Panc1 (cell line): ENCODE measurements at regions not wholly inside any gene's neighbourhood (a gene's known extent, or its start where the extent isn't known, plus 50 kb on each side); places are given as distances from the start of the nearest gene placed in this dataset.

Experiments
- ATAC-seq: fragments of 200-7000 bp; cut with Tn5 transposase; 2 replicates; pipeline ENCODE4 v1.9.1; 2020; ENCODE audit warnings: mild to moderate bottlenecking, moderate library complexity
- BruUV-seq: library from RNA; stranded (reverse); fragments of 400-500 nt; replicated peaks from 2 replicates; lab custom pipeline; 2021; lab: Mats Ljungman, UMichigan
- CTCF ChIA-PET: fragments of 300-600 bp; sonication (Branson Sonifier 250); formaldehyde crosslinking; loops from one replicate; lab custom pipeline; 2022; ENCODE audit warnings: antibody characterized with exemption; lab: Charles Lee
- POLR2A ChIA-PET: fragments of 300-600 bp; sonication (Branson Sonifier 250); formaldehyde crosslinking; loops from one replicate; lab custom pipeline; 2022; ENCODE audit warnings: antibody characterized with exemption; lab: Charles Lee
- DNase-seq: peaks from one replicate; pipeline ENCODE4 v3.0.0-alpha.2; 2010; ENCODE audit warnings: low read depth, low spot score
- H3K27ac ChIP-seq: 2 replicates; pipeline ENCODE4 v1.5.1; 2011; ENCODE audit warnings: mild to moderate bottlenecking, low read length, inconsistent platforms
- H3K27me3 ChIP-seq: fragments of 200-500 bp; sonication (Bioruptor generic); 2 replicates; pipeline ENCODE4 v1.6.0; 2014; ENCODE audit warnings: low read length, inconsistent platforms; ENCODE audit not compliant: control insufficient read depth, insufficient read depth
- H3K36me3 ChIP-seq: fragments of 200-500 bp; sonication (Bioruptor generic); 2 replicates; pipeline ENCODE4 v1.5.1; 2014; ENCODE audit warnings: inconsistent platforms, mild to moderate bottlenecking, low read length, moderate library complexity; ENCODE audit not compliant: control insufficient read depth, insufficient read depth
- H3K4me1 ChIP-seq: 2 replicates; pipeline ENCODE4 v1.5.1; 2011; ENCODE audit warnings: inconsistent platforms, mild to moderate bottlenecking, low read length, moderate library complexity; ENCODE audit not compliant: control insufficient read depth, insufficient read depth
- H3K4me3 ChIP-seq, 2 experiments: 2 replicates each; pipeline ENCODE4 v1.5.1; 2011 to 2012; ENCODE audit warnings: low read depth in 2 of 2, low read length in 2 of 2, mild to moderate bottlenecking in 2 of 2, inconsistent platforms in 1 of 2, moderate library complexity in 1 of 2
- H3K9me3 ChIP-seq: fragments of 200-500 bp; sonication (Bioruptor generic); 2 replicates; pipeline ENCODE4 v1.5.1; 2014; ENCODE audit warnings: low read depth, mild to moderate bottlenecking, inconsistent platforms, low read length, moderate library complexity; ENCODE audit not compliant: control insufficient read depth, insufficient read depth
- POLR2AphosphoS5 ChIP-seq: IDR thresholded peaks from 2 replicates; pipeline ENCODE4 v1.6.1; 2012; ENCODE audit warnings: mild to moderate bottlenecking, low read depth, low read length, moderate library complexity
- SIN3A ChIP-seq: IDR thresholded peaks from 2 replicates; pipeline ENCODE4 v1.6.1; 2012; ENCODE audit warnings: low read depth, mild to moderate bottlenecking, low read length, moderate library complexity, borderline replicate concordance; ENCODE audit not compliant: insufficient read depth
- TCF7L2 ChIP-seq: IDR thresholded peaks from 2 replicates; pipeline ENCODE4 v1.6.1; 2011; ENCODE audit warnings: mild to moderate bottlenecking, low read depth, low read length, inconsistent platforms
- in situ Hi-C: cut with HindIII; loops from 2 replicates; pipeline ENCODE4 v1.10.0; 2016; ENCODE audit warnings: low sequenced_read_pairs, low pct_unique_long_range_greater_than_20kb
- intact Hi-C: fragments of 100-400 bp; cut with micrococcal nuclease; formaldehyde crosslinking; loops from one replicate; pipeline ENCODE4 v1.10.0; 2022; ENCODE audit not compliant: unreplicated experiment
- TF ChIP-seq, protein P1 (sequence below): fragments of 450-650 bp; IDR thresholded peaks from 2 replicates; pipeline ENCODE4 v1.5.1; 2017; ENCODE audit warnings: mild to moderate bottlenecking
- TF ChIP-seq, protein P2 (sequence below), 2 experiments: IDR thresholded peaks; 2 replicates each; pipeline ENCODE4 v1.6.1; 2011 to 2012; ENCODE audit warnings: low read depth in 2 of 2, control low read depth in 1 of 2, low read length in 1 of 2, mild to moderate bottlenecking in 1 of 2, moderate library complexity in 1 of 2; ENCODE audit not compliant: insufficient read depth in 1 of 2

DNA sequence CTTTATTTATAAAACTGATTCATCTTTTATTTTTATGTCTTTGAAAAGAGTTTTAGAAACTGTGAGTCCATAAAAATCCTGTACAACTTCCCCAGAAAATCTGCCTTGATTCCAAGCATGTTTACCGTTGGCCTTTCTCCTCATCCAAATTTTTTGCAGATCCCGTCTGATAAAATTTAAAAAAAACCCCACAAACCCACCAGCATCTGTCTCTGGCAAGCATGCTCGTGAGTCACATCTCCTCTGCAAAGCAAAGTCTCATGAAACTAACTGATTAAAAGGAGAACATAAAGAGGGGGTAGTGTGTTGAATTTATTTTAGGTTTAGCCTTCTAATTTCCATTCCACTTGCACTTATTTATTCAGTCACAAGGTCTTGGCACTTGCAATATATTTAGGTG is 109.4 kb downstream of the MAT2B start:
- CTCF ChIA-PET, result no interaction called here
- intact Hi-C loops, result no loop called here
- TF ChIP-seq TCF7L2, result no peak
- TF ChIP-seq, protein P1, sequence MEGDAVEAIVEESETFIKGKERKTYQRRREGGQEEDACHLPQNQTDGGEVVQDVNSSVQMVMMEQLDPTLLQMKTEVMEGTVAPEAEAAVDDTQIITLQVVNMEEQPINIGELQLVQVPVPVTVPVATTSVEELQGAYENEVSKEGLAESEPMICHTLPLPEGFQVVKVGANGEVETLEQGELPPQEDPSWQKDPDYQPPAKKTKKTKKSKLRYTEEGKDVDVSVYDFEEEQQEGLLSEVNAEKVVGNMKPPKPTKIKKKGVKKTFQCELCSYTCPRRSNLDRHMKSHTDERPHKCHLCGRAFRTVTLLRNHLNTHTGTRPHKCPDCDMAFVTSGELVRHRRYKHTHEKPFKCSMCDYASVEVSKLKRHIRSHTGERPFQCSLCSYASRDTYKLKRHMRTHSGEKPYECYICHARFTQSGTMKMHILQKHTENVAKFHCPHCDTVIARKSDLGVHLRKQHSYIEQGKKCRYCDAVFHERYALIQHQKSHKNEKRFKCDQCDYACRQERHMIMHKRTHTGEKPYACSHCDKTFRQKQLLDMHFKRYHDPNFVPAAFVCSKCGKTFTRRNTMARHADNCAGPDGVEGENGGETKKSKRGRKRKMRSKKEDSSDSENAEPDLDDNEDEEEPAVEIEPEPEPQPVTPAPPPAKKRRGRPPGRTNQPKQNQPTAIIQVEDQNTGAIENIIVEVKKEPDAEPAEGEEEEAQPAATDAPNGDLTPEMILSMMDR, result no peak
- TF ChIP-seq, protein P2, sequence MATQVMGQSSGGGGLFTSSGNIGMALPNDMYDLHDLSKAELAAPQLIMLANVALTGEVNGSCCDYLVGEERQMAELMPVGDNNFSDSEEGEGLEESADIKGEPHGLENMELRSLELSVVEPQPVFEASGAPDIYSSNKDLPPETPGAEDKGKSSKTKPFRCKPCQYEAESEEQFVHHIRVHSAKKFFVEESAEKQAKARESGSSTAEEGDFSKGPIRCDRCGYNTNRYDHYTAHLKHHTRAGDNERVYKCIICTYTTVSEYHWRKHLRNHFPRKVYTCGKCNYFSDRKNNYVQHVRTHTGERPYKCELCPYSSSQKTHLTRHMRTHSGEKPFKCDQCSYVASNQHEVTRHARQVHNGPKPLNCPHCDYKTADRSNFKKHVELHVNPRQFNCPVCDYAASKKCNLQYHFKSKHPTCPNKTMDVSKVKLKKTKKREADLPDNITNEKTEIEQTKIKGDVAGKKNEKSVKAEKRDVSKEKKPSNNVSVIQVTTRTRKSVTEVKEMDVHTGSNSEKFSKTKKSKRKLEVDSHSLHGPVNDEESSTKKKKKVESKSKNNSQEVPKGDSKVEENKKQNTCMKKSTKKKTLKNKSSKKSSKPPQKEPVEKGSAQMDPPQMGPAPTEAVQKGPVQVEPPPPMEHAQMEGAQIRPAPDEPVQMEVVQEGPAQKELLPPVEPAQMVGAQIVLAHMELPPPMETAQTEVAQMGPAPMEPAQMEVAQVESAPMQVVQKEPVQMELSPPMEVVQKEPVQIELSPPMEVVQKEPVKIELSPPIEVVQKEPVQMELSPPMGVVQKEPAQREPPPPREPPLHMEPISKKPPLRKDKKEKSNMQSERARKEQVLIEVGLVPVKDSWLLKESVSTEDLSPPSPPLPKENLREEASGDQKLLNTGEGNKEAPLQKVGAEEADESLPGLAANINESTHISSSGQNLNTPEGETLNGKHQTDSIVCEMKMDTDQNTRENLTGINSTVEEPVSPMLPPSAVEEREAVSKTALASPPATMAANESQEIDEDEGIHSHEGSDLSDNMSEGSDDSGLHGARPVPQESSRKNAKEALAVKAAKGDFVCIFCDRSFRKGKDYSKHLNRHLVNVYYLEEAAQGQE (IDR thresholded peaks at IDR 0.05; ENCODE audit: insufficient read depth in 1 of 2, low read depth in 2 of 2, low read length in 1 of 2), result no peak
- no peak for TF ChIP-seq SIN3A
- TF ChIP-seq POLR2AphosphoS5, result no peak
- POLR2A ChIA-PET, result no interaction called here
- H3K36me3 ChIP-seq, result no peaks in the 10 kb centered on the region
- in situ Hi-C loops, result no loop called here
- ATAC-seq (no peak), DNase-seq (no peak)
- BruUV-seq, result no TSS peak
- H3K27me3 ChIP-seq, result peaks cover 4% of the 10 kb centered on the region
- no peaks in the 10 kb centered on the region for H3K4me1 ChIP-seq
- no peak overlapping the region for H3K27ac ChIP-seq
- H3K9me3 ChIP-seq, result no peaks in the 10 kb centered on the region
- H3K4me3 ChIP-seq, result no peak overlapping the region

GRCh38 chr5:163619273-163619934 is 114.0 kb downstream of the MAT2B start:
- intact Hi-C loops, result no loop called here
- no TSS peak for BruUV-seq
- no peaks in the 10 kb centered on the region for H3K4me1 ChIP-seq
- ChIA-PET CTCF (no interaction called here), POLR2A (no interaction called here)
- no peaks in the 10 kb centered on the region for H3K36me3 ChIP-seq
- no peak for ATAC-seq
- in situ Hi-C loops, result no loop called here
- TF ChIP-seq TCF7L2 (no peak), SIN3A (no peak)
- TF ChIP-seq, protein P2 (IDR thresholded peaks at IDR 0.05; ENCODE audit: insufficient read depth in 1 of 2, low read depth in 2 of 2, low read length in 1 of 2), result no peak
- no peaks in the 10 kb centered on the region for H3K9me3 ChIP-seq
- no peak overlapping the region for H3K27ac ChIP-seq
- no peak for DNase-seq
- H3K4me3 ChIP-seq, result no peak overlapping the region
- H3K27me3 ChIP-seq, result peaks cover 4% of the 10 kb centered on the region; the same call in 1 of the 2 replicates
